Neuron (in vitro differentiated cells): ENCODE measurements at regions not wholly inside any gene's neighbourhood (a gene's known extent, or its start where the extent isn't known, plus 50 kb on each side); places are given as distances from the start of the nearest gene placed in this dataset.

Experiments
- H2AFZ ChIP-seq: one replicate; pipeline ENCODE4 v1.6.1; 2013; ENCODE audit warnings: low read depth, mild to moderate bottlenecking, inconsistent platforms, low read length, moderate library complexity
- H3K27me3 ChIP-seq: one replicate; pipeline ENCODE4 v1.6.1; 2013; ENCODE audit warnings: low read length; ENCODE audit not compliant: insufficient read depth
- H3K36me3 ChIP-seq: one replicate; pipeline ENCODE4 v1.6.1; 2013; ENCODE audit warnings: low read length; ENCODE audit not compliant: insufficient read depth
- H3K4me1 ChIP-seq: one replicate; pipeline ENCODE4 v1.6.1; 2013; ENCODE audit warnings: low read length; ENCODE audit not compliant: insufficient read depth
- H3K4me3 ChIP-seq: 2 replicates; pipeline ENCODE4 v1.5.1; 2013; ENCODE audit warnings: mild to moderate bottlenecking, low read length, moderate library complexity
- H3K9me3 ChIP-seq: one replicate; pipeline ENCODE4 v1.6.1; 2013; ENCODE audit warnings: low read length

GRCh38 chr1:13996334-13996733 is 296.3 kb downstream of the PRDM2 start:
- no peaks in the 10 kb centered on the region for H3K27me3 ChIP-seq
- no peak overlapping the region for H3K4me3 ChIP-seq
- H3K36me3 ChIP-seq = no peaks in the 10 kb centered on the region
- H3K4me1 ChIP-seq = peaks cover 15% of the 10 kb centered on the region
- H3K9me3 ChIP-seq = peaks cover 2% of the 10 kb centered on the region
- H2AFZ ChIP-seq = no peak overlapping the region

GRCh38 chr1:14003552-14003951 is 303.6 kb downstream of the PRDM2 start:
- Histone ChIP-seq H3K4me1 (no peaks in the 10 kb centered on the region), H3K27me3 (peaks cover 4% of the 10 kb centered on the region), H3K9me3 (no peaks in the 10 kb centered on the region), H3K4me3 (no peak overlapping the region), H3K36me3 (no peaks in the 10 kb centered on the region), H2AFZ (no peak overlapping the region)

GRCh38 chr1:14009582-14009981 is 309.6 kb downstream of the PRDM2 start:
- no peak overlapping the region for H2AFZ ChIP-seq
- H3K4me3 ChIP-seq = no peak overlapping the region
- no peaks in the 10 kb centered on the region for H3K4me1 ChIP-seq
- H3K36me3 ChIP-seq = no peaks in the 10 kb centered on the region
- H3K9me3 ChIP-seq = no peaks in the 10 kb centered on the region
- peaks cover 4% of the 10 kb centered on the region for H3K27me3 ChIP-seq

GRCh38 chr1:14010476-14010875 is 310.5 kb downstream of the PRDM2 start:
- H3K9me3 ChIP-seq = no peaks in the 10 kb centered on the region
- H3K36me3 ChIP-seq = no peaks in the 10 kb centered on the region
- H3K27me3 ChIP-seq = no peaks in the 10 kb centered on the region
- no peaks in the 10 kb centered on the region for H3K4me1 ChIP-seq
- no peak overlapping the region for H3K4me3 ChIP-seq
- H2AFZ ChIP-seq = no peak overlapping the region

- H2AFZ ChIP-seq = no peak overlapping the region
Measured at GRCh38 chr1:14011132-14011531, 311.1 kb downstream of the PRDM2 start.

GRCh38 chr1:14011888-14012287 is 311.9 kb downstream of the PRDM2 start:
- Histone ChIP-seq H3K9me3 (no peaks in the 10 kb centered on the region), H3K4me1 (peaks cover 2% of the 10 kb centered on the region), H2AFZ (no peak overlapping the region), H3K36me3 (no peaks in the 10 kb centered on the region), H3K27me3 (no peaks in the 10 kb centered on the region), H3K4me3 (no peak overlapping the region)

More at GRCh38 chr1:14011132-14011531, 311.1 kb downstream of the PRDM2 start:
- H3K27me3 ChIP-seq = no peaks in the 10 kb centered on the region
- no peaks in the 10 kb centered on the region for H3K9me3 ChIP-seq
- H3K4me1 ChIP-seq = no peaks in the 10 kb centered on the region
- no peaks in the 10 kb centered on the region for H3K36me3 ChIP-seq
- no peak overlapping the region for H3K4me3 ChIP-seq

GRCh38 chr1:14014929-14015328 is 314.9 kb downstream of the PRDM2 start:
- Histone ChIP-seq H3K9me3 (peaks cover under 1% of the 10 kb centered on the region), H3K4me3 (no peak overlapping the region), H3K36me3 (no peaks in the 10 kb centered on the region), H2AFZ (no peak overlapping the region), H3K4me1 (peaks cover 12% of the 10 kb centered on the region), H3K27me3 (no peaks in the 10 kb centered on the region)

GRCh38 chr1:14015917-14016316 is 315.9 kb downstream of the PRDM2 start:
- Histone ChIP-seq H3K9me3 (peaks cover 3% of the 10 kb centered on the region), H3K4me3 (no peak overlapping the region), H3K36me3 (no peaks in the 10 kb centered on the region), H3K27me3 (no peaks in the 10 kb centered on the region), H2AFZ (no peak overlapping the region), H3K4me1 (peaks cover 12% of the 10 kb centered on the region)

DNA sequence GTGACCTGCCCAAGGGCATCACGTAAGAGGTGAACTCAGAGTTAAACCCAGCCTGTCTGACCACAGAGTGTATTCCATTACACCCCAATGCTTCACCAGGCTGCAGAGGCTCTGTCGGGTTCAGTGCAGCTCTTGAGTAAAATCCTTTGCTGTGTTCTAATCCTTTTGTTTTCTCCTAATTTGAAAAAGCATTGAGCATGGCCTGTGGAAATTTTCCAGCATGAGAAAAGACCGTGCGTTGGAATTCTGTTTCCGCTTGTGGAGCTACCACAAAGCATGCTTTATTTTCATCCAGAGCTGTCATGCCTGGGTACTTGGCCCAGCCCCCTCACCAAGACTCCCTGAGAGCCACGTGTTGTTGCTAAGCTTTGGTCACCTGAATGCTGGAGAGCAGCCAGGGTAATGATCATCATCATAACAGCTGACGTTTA is 317.6 kb downstream of the PRDM2 start:
- Histone ChIP-seq H3K9me3 (peaks cover 3% of the 10 kb centered on the region), H3K4me1 (peaks cover 12% of the 10 kb centered on the region), H3K4me3 (no peak overlapping the region), H3K36me3 (no peaks in the 10 kb centered on the region), H3K27me3 (no peaks in the 10 kb centered on the region), H2AFZ (no peak overlapping the region)

GRCh38 chr1:14019461-14019860 is 319.5 kb downstream of the PRDM2 start:
- Histone ChIP-seq H3K4me1 (peaks cover 12% of the 10 kb centered on the region), H3K4me3 (no peak overlapping the region), H2AFZ (no peak overlapping the region), H3K27me3 (no peaks in the 10 kb centered on the region), H3K9me3 (peaks cover 3% of the 10 kb centered on the region), H3K36me3 (no peaks in the 10 kb centered on the region)

DNA sequence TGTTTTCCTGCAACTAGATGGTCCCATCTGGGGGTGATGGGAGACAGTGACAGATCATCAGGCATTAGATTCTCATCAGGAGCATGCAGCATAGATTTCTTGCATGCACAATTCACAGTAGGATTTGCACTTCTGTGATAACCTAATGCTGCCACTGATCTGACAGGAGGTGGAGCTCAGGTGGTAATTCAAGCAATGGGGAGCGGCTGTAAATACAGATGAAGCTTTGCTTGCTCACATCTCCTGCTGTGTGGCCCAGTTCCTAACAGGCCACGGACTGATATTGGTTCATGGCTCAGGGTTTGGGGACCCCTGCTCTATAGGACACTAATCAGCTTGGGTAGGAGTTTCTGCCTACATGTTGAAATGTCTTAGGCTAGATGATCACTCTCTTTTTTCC is 320.0 kb downstream of the PRDM2 start:
- no peaks in the 10 kb centered on the region for H3K36me3 ChIP-seq
- H2AFZ ChIP-seq = no peak overlapping the region
- H3K9me3 ChIP-seq = peaks cover 3% of the 10 kb centered on the region
- no peaks in the 10 kb centered on the region for H3K27me3 ChIP-seq
- no peak overlapping the region for H3K4me3 ChIP-seq
- peaks cover 12% of the 10 kb centered on the region for H3K4me1 ChIP-seq

GRCh38 chr1:14027099-14027498 is 327.1 kb downstream of the PRDM2 start:
- H2AFZ ChIP-seq = no peak overlapping the region
- no peaks in the 10 kb centered on the region for H3K36me3 ChIP-seq
- H3K9me3 ChIP-seq = no peaks in the 10 kb centered on the region
- no peaks in the 10 kb centered on the region for H3K27me3 ChIP-seq
- H3K4me3 ChIP-seq = no peak overlapping the region
- H3K4me1 ChIP-seq = peaks cover 7% of the 10 kb centered on the region

DNA sequence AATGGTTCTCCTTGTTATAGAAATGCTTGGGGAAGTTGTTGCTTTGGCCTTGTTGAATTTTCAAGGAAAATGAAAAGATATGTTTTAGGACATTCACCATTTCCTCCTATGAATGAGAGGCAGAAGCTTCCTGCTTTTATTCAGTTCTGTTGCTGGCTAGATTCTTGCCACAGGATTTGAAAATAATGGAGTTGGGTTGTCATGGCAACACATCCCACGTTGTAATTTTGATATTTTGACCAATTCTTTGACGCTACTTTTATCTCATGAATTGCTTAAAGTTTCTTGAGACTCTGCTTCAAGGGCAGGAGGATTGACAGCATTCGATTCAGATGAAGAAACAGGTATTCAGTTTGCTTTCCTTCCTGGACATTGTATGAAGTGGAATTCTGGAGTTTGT is 331.5 kb downstream of the PRDM2 start:
- no peaks in the 10 kb centered on the region for H3K36me3 ChIP-seq
- H3K27me3 ChIP-seq = peaks cover 3% of the 10 kb centered on the region
- H3K4me3 ChIP-seq = no peak overlapping the region
- H2AFZ ChIP-seq = no peak overlapping the region
- peaks cover 7% of the 10 kb centered on the region for H3K4me1 ChIP-seq
- no peaks in the 10 kb centered on the region for H3K9me3 ChIP-seq

GRCh38 chr1:14034506-14034905 is 334.5 kb downstream of the PRDM2 start:
- no peak overlapping the region for H3K4me3 ChIP-seq
- no peaks in the 10 kb centered on the region for H3K9me3 ChIP-seq
- H3K36me3 ChIP-seq = no peaks in the 10 kb centered on the region
- H3K4me1 ChIP-seq = no peaks in the 10 kb centered on the region
- H3K27me3 ChIP-seq = peaks cover 6% of the 10 kb centered on the region
- H2AFZ ChIP-seq = no peak overlapping the region
